HG03442 (cell line): ENCODE measurements at regions not wholly inside any gene's neighbourhood (a gene's known extent, or its start where the extent isn't known, plus 50 kb on each side); places are given as distances from the start of the nearest gene placed in this dataset.
"Not testable (repeated sequence)": the region's sequence is repeated elsewhere in the genome, so short reads cannot be mapped to it uniquely, and the experiment has no call there.

Experiments used
- ATAC-seq: cut with Tn5 transposase; IDR thresholded peaks from one replicate; pipeline ENCODE4 v1.9.1; 2021; ENCODE audit warnings: mild to moderate bottlenecking, moderate library complexity; ENCODE audit not compliant: unreplicated experiment

DNA sequence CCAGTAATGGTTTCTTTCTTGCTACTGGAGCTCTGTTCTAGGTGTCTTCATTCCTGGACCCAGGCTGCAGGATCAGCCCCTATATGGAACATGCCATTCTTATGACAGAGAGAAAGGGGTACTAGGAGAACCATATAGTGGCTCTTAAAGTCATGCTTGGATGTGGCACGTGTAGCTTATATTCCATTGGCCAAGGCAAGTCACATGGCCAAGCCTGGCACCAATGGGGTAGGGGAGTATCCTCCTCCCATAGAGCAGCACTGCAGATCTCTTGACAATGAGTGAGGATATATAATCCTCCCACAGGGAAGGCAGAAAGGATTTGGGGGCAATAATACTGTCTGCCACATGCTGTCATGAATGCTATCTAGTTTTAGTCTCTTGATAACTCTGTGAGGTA, 193.3 kb downstream of the PALM2AKAP2 start:
- ATAC-seq: no peak

DNA sequence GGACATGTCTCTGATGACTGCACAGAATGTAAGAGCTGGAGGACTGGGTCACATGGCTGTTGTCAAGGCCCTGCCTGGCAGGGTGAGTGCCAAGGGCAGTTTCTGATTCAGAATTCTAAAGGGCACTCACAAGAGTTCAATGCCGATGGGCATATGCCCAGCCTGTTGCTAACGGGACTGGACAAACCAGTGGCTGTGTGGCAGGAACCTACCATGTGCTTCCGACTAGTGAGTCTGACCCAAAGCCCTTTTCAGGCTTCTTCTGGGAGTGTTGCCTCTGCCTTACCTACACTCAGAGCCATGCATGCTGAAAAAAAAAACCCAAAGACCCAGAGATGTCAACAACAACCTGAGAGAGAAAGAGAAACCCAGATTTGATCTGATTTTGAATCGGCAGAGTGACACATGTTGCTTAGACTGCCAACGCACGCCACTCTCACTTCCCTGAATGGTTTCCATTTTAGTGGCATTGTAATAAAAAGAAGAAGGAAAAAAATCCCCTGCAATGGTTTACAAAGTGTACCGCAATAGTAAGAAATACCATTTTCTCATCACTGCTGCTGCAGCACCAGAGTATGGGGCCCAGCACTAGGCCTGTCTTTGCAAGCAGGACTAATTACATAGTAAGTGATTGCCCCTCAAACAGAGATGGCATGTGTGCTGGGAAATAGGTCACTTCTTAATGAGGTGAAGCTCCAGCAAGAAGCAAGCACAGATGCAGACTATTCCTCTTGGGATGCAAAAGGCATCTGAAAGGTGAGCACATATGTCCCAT, 194.3 kb downstream of the PALM2AKAP2 start:
- peak; percentile 76 for ATAC-seq

DNA sequence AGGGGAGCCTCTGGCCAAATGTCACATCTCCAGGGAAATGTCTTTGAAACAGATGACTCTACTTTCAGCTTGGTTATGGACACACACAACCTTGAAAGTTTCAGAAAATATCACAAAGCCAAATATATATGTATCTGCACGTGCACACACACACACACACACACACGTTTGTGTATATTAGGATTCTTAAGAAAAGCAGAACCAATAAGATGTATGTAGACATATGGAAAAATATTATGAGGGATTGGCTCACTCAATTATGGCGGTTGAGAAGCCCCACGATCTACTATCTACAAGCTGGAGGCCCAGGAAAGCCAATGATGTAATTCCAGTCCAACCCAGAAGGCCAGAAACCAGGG, 194.9 kb downstream of the PALM2AKAP2 start:
- peak; percentile 5 for ATAC-seq

DNA sequence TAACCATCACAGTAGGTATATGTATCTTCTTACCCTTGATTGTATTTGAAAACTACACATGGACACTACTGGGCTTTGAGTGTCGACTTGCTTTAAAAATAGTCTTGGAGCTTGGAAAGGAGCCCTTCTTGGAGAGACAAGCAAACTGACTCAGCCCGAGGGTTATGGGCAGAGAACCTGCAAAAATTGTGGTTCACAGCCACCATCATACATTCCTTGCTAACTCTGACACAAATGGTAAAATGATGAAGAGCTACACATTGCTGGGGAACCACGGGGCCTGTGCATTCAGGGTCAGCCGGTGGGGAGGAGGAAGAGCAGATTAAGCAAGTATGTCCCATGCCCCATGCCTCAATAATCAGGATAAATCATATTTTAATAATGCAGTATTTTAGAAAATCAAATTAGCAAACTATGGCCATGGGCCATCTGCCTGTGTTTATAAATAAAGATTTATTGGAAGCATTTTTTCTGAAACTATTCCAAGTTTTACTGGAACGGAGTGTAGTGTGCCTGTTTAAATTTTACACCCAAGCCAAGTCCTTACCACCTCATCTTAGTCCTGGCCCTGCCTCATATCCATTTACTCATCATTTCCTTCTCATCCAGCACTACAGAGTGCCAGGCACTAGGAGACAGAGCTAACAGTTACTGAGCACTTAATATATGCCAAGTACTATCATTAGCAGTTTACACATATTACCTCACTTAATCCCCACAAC, 195.7 kb downstream of the PALM2AKAP2 start:
- no peak for ATAC-seq

DNA sequence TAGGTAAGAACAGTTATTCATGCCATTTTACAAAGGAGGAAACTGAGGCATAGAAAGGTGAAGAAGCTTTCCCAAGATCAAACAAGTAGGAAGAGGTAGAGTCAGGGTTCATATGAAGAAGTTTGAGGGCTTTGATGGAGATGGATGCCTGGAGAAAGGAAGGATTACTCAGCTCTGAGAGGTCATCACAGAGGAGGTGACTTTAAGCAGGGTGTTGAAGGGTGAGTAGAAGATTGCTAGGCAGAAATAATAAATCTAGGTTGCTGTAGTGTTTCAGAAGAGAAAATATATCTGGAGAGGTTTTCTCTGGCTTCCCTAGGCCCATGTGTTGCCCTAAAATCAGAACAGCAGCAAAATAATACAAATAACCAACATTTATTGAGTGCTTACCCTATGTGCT, 196.3 kb downstream of the PALM2AKAP2 start:
- ATAC-seq: no peak

DNA sequence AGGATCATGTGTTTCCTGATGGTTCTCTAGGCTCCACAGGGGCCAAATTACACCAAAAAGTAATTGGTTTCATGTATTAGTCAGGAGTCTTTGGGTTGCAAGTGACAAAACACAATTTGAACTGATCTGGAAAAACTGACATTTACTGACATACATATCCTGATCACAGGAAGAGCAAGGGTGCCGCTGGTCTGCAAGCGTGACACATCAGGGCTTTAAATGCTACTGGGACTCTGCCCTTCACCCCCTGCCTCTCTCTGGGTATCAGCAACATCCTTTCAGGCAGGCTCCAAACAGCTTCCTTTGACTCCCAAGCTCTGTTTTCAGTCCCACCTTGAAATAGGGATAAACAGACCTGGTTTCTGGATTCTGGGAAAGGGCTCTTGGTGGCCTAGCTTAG, 197.5 kb downstream of the PALM2AKAP2 start:
- ATAC-seq: no peak

DNA sequence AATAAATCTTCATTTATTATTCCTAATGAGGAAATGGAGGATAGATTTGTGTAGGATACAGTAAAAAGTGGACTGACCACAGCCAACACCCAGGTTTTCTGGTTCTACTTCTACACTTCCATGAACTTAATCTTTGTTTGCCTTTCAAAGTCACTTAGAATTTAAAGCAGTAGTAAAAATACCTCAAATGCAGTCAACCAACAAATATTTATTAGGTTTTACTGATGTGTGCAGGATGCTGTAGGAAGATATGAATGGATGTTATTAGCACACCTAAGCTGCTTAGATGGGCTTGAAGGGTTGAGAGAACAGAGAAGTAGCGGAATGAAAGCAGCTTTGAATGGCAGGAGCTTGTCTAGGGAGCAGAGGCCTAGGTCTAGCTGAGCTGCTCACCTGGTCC, 201.1 kb downstream of the PALM2AKAP2 start:
- no peak for ATAC-seq

DNA sequence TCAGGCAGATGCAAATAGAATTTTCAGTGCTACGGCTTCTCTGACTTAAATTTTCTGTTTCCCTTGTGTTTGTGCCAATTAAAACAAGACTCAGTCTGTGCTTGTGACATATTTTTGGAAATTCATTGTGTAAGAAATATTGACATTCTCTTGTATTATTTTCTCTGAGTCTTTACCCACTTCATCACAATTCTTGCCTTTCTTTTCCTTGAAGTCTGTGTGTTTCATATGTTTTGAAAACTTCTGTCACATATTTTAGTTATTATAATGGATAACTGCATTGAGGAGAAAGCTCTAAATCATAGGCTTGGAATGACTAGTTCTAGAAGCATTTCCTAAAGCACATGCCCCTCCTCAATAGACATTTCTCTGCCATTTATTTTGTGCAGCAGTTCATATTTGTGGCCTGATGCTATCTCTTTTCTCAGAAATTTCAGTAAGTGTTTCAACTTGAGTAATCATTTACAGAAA, 206.6 kb downstream of the PALM2AKAP2 start:
- no peak for ATAC-seq

DNA sequence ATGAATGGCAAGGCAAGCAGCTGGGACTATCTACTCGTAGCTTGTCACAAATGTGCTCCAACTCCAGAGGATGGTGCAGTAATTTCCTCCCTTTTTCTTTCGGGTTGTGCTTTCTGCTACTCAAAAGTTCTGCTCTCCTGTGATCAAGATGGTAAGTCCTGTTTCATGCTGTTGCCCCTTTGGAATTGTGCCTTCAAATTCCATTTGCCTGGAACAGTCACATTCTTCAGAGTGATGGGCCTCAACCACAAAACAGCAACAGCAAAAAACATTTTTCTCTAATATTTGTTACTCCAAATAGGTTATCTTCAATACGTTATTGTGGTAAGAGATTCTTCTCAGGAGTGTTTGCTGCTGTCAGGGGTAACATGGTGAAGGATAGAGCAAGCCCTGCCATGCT, 209.3 kb downstream of the PALM2AKAP2 start:
- no peak for ATAC-seq

DNA sequence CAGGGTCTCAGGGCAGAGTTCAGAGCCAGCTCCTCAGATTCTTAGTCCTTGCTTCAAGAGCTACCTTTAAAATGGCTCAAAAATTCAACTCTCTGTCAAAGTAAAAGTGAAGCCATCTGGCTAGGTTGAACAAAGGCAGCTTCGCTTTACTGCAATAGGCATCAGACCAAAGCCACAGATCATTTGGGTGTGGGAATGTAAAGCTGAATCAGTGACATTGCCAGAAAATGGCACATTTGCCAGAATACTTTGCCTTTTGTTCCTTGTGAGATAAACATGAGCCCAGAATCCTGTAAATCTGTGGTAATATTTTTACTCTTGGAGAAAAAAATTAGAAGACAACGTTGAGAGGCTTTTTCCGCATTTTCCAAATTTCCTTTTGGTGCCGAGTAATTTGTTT, 210.5 kb downstream of the PALM2AKAP2 start:
- ATAC-seq: no peak

DNA sequence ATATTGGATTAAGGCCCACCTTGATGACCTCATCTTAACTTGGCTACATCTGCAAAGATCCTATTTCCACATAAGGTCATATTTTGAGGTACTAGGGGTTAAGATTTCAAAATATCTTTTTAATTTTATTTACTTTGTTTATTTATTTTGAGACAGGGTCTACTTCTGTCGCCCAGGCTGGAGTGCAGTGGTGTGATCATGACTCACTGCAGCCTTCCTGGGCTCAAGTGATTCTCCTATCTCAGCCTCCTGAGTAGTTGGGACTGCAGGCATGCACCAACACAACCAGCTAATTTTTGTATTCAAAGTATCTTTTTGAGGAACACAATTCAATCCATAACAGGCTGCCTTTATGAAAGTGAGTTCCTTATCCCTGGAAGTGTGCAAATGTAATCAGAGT, 212.3 kb downstream of the PALM2AKAP2 start:
- no peak for ATAC-seq

DNA sequence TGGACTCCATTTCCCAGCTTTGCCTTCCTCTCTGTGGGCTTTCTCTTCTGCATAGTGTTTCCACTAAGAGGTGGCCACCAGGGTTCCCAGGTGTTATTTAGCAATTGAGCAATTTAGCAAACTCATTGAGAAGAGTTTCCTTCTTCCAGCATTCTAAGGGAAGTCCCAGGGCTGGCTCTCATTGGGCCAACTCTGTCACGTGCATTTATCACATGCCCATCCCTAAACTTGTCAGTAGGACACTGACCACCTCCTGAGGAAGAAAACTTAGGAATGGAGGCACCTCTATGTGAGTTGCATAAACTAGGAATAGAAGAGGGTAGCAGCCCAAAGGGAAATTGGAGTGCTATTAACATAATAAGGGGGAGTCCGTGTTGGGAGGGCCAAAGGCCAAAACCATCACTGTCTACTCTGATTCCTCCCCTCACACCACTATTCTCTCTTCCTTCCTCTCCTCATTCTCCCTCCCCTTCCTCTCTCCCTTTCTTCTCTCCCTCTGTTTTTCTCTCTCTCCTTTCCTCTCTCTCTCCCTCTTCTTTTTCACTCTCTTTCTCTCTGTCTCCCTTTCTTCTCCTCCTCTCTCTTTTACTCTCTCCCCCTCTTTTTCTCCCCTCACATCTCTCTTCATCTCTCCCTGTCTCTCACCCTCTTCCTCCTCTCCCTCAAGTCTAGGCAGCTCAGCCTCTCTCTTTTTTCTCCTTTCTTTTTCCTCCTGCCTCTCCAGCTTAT, 213.4 kb downstream of the PALM2AKAP2 start:
- no peak for ATAC-seq

DNA sequence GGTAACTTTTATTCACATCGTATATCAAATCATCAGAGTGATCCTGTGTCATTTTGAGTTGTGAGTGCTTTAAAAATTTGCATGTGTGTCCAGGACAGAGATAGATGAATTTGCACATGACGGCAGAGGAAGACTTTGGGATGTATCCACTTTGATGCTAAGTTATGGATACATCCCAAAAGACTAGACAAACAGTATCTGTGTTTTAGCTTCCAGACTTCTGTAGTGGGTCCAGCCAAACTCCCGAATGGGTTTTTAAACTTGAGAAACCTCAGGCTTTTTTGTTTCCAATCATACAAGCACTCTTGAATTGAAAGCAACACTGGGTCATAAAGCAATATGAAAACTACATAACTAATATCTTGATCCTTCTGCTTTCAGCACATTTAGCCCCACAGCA, 213.8 kb downstream of the C9orf152 start:
- ATAC-seq: no peak

DNA sequence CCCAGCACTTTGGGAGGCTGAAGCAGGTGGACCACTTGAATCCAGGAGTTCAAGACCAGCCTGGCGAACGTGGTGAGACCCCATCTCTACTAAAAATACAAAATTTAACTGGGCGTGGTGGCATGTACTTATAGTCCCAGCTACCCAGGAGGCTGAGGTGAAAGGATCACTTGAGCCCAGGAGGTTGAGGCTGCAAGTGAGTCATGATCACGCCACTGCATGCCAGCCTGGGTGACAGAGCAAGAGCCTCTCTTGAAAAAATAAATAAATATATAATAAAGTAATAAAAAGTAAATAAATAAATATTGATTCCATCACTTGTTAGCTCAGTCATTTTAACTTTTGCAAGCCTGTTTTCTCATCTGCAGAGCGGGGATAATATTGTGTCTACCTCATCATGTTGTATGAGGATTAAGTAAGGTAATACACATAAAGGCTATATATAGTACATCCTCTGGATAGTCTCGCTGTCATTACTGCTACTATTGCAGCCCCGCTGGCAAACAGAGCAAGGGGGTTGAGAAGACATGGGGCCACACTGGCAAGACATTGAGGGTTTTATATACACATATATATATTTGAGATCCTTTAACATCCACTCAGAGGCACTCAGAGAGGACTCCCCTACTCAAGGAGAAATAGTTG, 210.9 kb downstream of the C9orf152 start:
- ATAC-seq: no peak

DNA sequence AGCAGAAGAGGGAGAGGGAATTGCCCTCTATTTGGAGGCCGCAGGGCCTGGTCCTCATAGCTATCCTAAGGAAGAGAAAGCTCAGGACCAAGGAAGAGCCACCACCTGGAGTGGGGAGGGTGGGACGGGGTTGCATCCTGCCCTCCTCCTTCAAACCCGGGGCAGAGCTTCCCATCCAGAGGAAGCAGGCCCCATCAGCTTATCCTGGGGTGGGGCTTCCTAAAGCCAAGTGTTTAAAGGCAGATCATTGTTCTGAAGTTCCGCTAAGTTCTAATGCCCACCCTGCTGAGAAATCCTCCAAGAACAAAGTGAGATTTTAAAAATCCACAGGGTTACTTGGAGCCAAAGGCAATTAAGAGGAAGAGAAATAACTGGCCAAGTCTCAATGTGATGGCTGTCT, 210.3 kb downstream of the C9orf152 start:
- ATAC-seq: no peak

DNA sequence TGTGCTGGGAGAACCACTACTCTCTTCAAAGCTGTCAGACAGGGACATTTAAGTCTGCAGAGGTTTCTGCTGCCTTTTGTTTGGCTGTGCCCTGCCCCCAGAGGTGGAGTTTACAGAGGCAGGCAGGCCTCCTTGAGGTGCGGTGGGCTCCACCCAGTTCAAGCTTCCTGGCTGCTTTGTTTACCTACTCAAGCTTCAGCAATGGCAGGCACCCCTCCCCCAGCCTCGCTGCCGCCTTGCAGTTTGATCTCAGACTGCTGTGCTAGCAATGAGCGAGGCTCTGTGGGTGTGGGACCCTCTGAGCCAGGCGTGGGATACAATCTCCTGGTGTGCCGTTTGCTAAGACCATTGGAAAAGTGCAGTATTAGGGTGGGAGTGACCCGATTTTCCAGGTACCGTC, 202.4 kb downstream of the C9orf152 start:
- not testable (repeated sequence) for ATAC-seq

DNA sequence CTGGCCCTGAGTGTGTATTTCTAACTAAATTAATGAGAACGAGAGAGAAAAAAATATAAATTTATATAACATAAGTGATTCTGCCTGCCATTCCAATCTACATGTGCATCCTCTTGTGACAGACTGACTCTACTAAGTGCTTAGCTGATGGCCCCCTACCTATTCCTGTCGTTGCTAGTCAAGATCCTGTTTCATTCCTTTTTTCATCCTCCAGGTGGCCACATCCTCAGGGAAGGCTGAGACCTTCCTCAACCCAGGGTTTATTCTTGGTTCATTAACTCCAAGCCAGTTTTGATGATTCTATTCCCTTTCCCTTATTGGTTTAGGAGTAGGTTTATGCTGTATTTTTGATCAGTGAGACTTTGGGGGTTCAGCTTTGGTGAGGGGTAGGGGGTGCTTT, 201.3 kb downstream of the C9orf152 start:
- ATAC-seq: no peak

DNA sequence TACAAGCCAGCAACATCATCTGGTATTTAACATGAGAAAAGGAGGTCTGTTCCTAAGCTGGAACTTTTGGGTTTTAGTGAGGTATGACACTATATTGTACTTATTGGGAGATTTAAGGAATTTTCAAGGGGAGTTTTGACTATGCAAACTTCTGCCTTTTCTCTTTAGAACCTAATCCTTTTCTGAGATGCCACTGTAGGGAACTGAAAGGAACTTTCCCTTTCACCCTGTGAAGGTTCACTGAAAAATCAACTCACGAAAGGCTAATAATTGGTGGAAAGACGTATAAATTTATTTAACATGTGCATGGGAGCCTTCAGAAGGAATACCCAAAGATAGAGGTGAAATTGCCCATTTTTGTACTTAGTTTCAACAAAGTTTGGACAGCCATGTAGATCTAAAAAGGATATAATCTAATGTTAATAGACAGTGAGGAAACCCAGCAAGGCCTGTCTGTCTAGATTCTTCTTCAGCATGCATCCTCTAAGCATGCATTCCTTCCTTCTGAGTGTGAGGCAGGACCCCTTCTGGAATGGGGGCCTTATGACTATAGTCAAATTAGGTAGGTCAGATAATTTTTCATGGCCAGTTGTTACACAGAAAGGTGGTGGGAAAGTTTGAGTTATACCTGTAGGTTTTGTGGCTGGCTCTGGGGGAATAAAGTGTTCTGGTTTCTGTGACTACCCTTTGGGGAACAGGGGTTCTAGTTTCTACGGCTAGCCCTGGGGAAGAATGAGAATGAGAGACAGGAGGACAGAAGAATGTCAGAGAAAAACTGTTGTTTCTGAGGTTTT, 200.3 kb downstream of the C9orf152 start:
- peak; percentile 66 for ATAC-seq

DNA sequence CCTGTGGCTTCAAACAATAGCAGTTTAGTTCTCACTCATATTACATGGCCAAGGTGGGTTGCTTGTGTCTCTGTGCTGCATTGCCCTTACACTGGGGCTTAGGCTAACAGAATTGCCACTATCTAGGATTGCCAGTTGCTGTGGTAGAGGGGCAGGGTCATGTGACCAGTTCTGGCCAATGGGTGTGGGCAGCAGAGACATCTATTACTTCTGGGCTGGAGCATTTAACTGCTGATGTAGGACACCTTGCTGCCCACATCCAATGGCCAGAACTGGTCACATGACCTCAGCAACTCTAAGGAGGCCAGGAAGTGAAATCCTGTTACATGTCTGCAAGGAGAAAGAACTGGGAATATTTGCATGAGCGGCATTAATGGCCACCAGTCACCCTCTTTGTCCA, 199.3 kb downstream of the C9orf152 start:
- ATAC-seq: no peak

DNA sequence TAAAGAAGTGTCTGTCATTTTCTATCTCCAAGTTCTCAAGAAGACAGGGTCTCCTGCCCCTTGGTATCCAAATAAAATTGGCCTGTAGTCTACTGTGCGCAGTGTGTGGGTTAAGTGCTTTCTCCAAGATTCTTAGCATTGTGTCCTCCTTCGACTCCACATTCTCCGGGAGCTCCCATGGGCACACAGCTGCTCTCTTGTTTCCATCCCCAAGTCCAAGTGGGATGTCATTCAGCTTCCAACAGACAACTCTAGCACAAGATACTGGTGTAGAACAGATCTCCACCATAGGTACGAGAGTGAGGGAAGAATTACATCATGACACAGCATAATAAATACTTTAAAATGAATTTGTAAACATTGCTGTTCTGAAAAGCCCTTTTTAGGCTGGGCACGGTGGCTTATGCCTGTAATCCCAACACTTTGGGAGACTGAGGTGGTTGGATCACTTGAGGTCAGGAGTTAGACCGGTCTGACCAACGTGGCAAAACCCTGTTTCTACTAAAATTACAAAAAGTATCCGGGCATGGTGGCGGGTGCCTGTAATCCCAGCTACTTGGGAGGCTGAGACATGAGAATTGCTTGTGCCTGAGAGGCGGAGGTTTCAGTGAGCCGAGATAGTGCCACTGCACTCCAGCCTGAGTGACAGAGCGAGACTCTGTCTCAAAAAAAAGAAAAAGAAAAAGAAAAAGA, 196.2 kb downstream of the C9orf152 start:
- ATAC-seq: no peak
